Gastroesophageal sphincter (tissue), 4 donors: ENCODE measurements at regions not wholly inside any gene's neighbourhood (a gene's known extent, or its start where the extent isn't known, plus 50 kb on each side); places are given as distances from the start of the nearest gene placed in this dataset.
"Not testable (repeated sequence)": the region's sequence is repeated elsewhere in the genome, so short reads cannot be mapped to it uniquely, and the experiment has no call there.

ENCODE experiments used
- ATAC-seq: fragments of 150-250 bp; one replicate; pipeline ENCODE4 v1.9.1; 2016; ENCODE audit warnings: mild to moderate bottlenecking, moderate library complexity
- H3K27ac ChIP-seq, 4 donors: fragments of 200-600 bp; sonication (generic) in 3 of 4; 1 replicate in 3 of 4; 2 replicates in 1 of 4; pipeline ENCODE4 v1.5.1; 2016 to 2019
- H3K27me3 ChIP-seq: fragments of 200-600 bp; sonication (generic); one replicate; pipeline ENCODE4 v1.5.1; 2019
- H3K36me3 ChIP-seq, 2 donors: fragments of 200-600 bp; sonication (generic); one replicate each; pipeline ENCODE4 v1.5.1; 2019; ENCODE audit warnings: control low read depth in 1 of 2
- H3K4me1 ChIP-seq, 3 donors: fragments of 200-600 bp; sonication (generic); 1 replicate in 2 of 3; 2 replicates in 1 of 3; pipeline ENCODE4 v1.5.1; 2016 to 2019; ENCODE audit warnings: control low read depth in 2 of 3
- H3K4me3 ChIP-seq, 2 donors: fragments of 200-600 bp; sonication (generic); one replicate each; pipeline ENCODE4 v1.5.1; 2019; ENCODE audit warnings: mild to moderate bottlenecking in 1 of 2, moderate library complexity in 1 of 2
- H3K9me3 ChIP-seq, 3 donors: fragments of 200-600 bp; sonication (generic); one replicate each; pipeline ENCODE4 v1.5.1; 2017 to 2019; ENCODE audit warnings: control low read depth in 2 of 3
- EP300 ChIP-seq: sonication (generic); formaldehyde crosslinking; IDR thresholded peaks from one replicate; pipeline ENCODE4 v1.6.1; 2017; ENCODE audit warnings: antibody characterized with exemption, mild to moderate bottlenecking
- POLR2A ChIP-seq, 2 donors: fragments of 450-650 bp; IDR thresholded peaks; one replicate each; pipeline ENCODE4 v1.6.1; 2017; ENCODE audit warnings: antibody characterized with exemption in 2 of 2, mild to moderate bottlenecking in 2 of 2, moderate library complexity in 1 of 2
- POLR2AphosphoS5 ChIP-seq: sonication (generic); formaldehyde crosslinking; IDR thresholded peaks from one replicate; pipeline ENCODE4 v1.6.1; 2017; ENCODE audit warnings: antibody characterized with exemption
- WGBS, 2 donors: methylation state at CpG; one replicate each; pipeline ENCODE4 v1.1.5; 2018; ENCODE audit warnings: low coverage in 1 of 2; 5-methylcytosine and 5-hydroxymethylcytosine counted together
- TF ChIP-seq, protein P1 (sequence below), 4 experiments: fragments of 200-600 bp in 2 of 4; fragments of 450-650 bp in 2 of 4; sonication (generic) in 1 of 4; IDR thresholded peaks; one replicate each; pipeline ENCODE4 v1.5.1; 2017 to 2019; ENCODE audit warnings: antibody characterized with exemption in 4 of 4, mild to moderate bottlenecking in 2 of 4, moderate library complexity in 2 of 4

DNA sequence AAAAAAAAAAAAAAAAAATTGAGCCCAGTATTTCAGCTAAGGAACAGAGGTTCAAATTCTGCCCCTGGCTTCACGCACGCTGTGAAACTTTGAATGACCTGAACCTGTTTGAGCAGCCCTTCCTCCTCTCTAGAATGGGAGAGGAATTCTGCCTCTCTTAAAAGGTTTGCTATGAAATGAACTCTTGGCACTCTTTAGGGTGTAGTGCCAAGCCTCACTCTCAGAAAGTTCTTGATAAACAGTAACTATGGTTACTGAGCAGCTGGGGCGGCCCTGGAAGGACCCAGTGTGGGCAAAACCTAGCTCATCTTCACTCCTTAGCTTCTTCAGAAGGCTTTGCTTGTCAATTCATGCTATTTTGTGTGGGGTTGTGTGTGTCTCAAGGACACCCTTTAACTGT, 73.7 kb downstream of the GEMIN8 start:
- no peaks in the 10 kb centered on the region for H3K9me3 ChIP-seq
- no peak for TF ChIP-seq EP300
- TF ChIP-seq, protein P1, sequence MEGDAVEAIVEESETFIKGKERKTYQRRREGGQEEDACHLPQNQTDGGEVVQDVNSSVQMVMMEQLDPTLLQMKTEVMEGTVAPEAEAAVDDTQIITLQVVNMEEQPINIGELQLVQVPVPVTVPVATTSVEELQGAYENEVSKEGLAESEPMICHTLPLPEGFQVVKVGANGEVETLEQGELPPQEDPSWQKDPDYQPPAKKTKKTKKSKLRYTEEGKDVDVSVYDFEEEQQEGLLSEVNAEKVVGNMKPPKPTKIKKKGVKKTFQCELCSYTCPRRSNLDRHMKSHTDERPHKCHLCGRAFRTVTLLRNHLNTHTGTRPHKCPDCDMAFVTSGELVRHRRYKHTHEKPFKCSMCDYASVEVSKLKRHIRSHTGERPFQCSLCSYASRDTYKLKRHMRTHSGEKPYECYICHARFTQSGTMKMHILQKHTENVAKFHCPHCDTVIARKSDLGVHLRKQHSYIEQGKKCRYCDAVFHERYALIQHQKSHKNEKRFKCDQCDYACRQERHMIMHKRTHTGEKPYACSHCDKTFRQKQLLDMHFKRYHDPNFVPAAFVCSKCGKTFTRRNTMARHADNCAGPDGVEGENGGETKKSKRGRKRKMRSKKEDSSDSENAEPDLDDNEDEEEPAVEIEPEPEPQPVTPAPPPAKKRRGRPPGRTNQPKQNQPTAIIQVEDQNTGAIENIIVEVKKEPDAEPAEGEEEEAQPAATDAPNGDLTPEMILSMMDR (IDR thresholded peaks at IDR 0.05): no peak
- no peak for TF ChIP-seq POLR2A (IDR thresholded peaks at IDR 0.05)
- no peak for TF ChIP-seq POLR2AphosphoS5
- no peak overlapping the region for H3K27ac ChIP-seq
- WGBS, 2 donors: 62 to 77% methylated on average over 3 of the region's 3 CpGs
- no peak overlapping the region for H3K4me3 ChIP-seq
- H3K36me3 ChIP-seq: no peaks in the 10 kb centered on the region
- no peaks in the 10 kb centered on the region for H3K27me3 ChIP-seq
- H3K4me1 ChIP-seq: no peaks in the 10 kb centered on the region
- ATAC-seq: no peak

DNA sequence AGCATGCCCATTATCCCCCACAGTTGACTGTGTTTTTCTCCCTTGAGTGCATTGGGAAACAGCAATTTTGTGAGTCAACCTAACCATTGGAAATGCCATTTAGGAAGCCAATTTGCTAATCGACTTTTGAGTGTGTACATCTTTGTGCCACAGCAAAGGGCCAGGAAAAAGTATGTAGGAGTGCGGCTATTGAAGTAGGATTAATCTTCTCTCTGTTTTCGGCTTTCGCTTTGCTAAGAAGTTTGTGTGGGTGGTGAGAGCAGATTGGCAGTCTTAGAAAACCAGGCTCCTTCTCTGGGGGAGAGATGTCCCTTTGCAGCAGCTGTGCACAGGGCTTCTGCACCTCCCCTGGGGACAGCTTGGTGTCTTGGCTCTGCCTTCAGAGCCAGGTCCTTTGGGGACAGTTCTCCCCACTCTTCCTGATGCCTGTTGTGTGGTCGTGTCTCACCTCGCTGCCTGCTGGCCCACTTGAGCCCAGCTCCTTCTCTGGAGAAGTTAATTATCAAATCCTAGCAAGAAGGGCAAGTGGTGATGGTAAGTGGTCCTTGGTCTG, 74.5 kb downstream of the GEMIN8 start:
- H3K4me3 ChIP-seq: no peak overlapping the region
- no peaks in the 10 kb centered on the region for H3K27me3 ChIP-seq
- H3K27ac ChIP-seq: no peak overlapping the region
- TF ChIP-seq, protein P1 (IDR thresholded peaks at IDR 0.05): no peak
- TF ChIP-seq POLR2A (IDR thresholded peaks at IDR 0.05) (no peak), POLR2AphosphoS5 (no peak), EP300 (no peak)
- H3K36me3 ChIP-seq: no peaks in the 10 kb centered on the region
- 60 to 78% methylated on average over 2 to 3 of the region's 6 CpGs for WGBS, 2 donors
- H3K4me1 ChIP-seq: no peaks in the 10 kb centered on the region
- H3K9me3 ChIP-seq: no peaks in the 10 kb centered on the region
- no peak for ATAC-seq

DNA sequence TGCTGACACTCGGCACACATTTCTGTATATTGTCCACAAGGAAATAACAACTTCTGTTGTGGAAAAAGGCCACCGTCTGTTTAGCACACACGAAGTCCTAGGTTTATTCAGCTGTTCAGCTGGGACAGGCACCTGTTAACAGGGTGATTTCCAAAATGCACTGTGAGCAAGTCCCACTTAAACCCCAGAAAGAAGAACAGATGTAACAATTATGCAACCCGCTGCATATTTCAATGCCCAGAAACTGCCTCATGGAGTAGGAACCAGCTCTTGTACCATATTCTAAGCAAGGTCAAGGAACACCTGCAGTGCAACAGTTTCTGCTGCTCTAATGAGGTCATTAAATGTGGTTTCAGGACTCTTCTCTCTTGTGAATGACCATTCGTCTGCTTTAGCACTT, 77.1 kb downstream of the GEMIN8 start:
- no peaks in the 10 kb centered on the region for H3K27me3 ChIP-seq
- 68% methylated on average over 3 of the region's 5 CpGs; no CpG with 5 or more reads in 1 of the 2 donors for WGBS, 2 donors
- ATAC-seq: no peak
- H3K9me3 ChIP-seq: no peaks in the 10 kb centered on the region
- H3K4me1 ChIP-seq: no peaks in the 10 kb centered on the region
- H3K4me3 ChIP-seq: no peak overlapping the region
- H3K36me3 ChIP-seq: no peaks in the 10 kb centered on the region
- H3K27ac ChIP-seq: no peak overlapping the region
- TF ChIP-seq, protein P1 (IDR thresholded peaks at IDR 0.05): no peak
- TF ChIP-seq POLR2A (IDR thresholded peaks at IDR 0.05): no peak
- TF ChIP-seq EP300: no peak
- no peak for TF ChIP-seq POLR2AphosphoS5

DNA sequence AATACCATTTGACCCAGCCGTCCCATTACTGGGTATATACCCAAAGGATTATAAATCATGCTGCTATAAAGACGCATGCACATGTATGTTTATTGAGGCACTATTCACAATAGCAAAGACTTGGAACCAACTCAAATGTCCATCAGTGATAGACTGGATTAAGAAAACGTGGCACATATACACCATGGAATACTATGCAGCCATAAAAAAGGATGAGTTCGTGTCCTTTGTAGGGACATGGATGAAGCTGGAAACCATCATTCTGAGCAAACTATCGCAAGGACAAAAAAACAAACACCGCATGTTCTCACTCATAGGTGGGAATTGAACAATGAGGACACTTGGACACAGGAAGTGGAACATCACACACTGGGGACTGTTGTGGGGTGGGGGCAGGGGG, 83.5 kb downstream of the GEMIN8 start:
- not testable (repeated sequence) for H3K27me3 ChIP-seq, H3K4me1 ChIP-seq, H3K4me3 ChIP-seq, H3K36me3 ChIP-seq, ATAC-seq, H3K9me3 ChIP-seq, H3K27ac ChIP-seq
- WGBS, 2 donors: 92 to 96% methylated on average over 3 of the region's 6 CpGs

DNA sequence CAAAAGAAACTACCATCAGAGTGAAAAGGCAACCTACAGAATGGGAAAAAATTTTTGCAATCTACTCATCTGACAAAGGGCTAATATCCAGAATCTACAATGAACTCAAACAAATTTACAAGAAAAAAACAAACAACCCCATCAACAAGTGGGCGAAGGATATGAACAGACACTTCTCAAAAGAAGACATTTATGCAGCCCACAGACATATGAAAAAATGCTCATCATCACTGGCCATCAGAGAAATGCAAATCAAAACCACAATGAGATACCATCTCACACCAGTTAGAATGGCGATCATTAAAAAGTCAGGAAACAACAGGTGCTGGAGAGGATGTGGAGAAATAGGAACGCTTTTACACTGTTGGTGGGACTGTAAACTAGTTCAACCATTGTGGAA, 83.9 kb downstream of the GEMIN8 start:
- not testable (repeated sequence) for H3K27me3 ChIP-seq, ATAC-seq, H3K4me1 ChIP-seq, H3K36me3 ChIP-seq, H3K9me3 ChIP-seq, H3K4me3 ChIP-seq, H3K27ac ChIP-seq
- WGBS, 2 donors: no CpG with 5 or more reads among the region's 3 CpGs

DNA sequence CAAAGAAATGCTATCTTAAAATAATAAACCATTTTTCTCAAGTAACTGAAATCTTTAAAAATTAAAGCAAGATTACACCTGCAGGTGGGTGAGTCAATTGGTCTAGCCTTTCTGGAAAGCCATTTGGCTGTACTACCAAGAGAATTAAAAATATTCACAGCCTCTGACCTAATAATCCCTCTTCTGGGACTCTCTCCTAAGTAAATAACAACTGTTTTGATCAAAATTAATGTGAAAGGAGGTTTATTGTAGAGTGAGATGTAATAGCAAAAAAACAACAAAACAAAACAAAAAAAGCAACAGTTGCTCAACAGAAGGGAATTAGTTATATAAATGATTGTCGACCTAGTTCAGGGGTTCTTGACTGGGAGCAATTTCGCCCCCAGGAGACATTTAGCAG, 89.0 kb downstream of the GEMIN8 start:
- no peak for TF ChIP-seq POLR2A (IDR thresholded peaks at IDR 0.05)
- no peak for TF ChIP-seq POLR2AphosphoS5
- TF ChIP-seq, protein P1 (IDR thresholded peaks at IDR 0.05): no peak
- TF ChIP-seq EP300: no peak

More for the DNA sequence above, 89.0 kb downstream of the GEMIN8 start:
- Histone ChIP-seq H3K9me3 (no peaks in the 10 kb centered on the region), H3K27me3 (no peaks in the 10 kb centered on the region), H3K27ac (no peak overlapping the region), H3K36me3 (no peaks in the 10 kb centered on the region), H3K4me1 (peaks cover 0 to 8% (median 0%) of the 10 kb centered on the region in 3 donors), H3K4me3 (no peak overlapping the region)
- no peak for ATAC-seq
- WGBS, 2 donors: 53 to 65% methylated on average over 2 of the region's 2 CpGs
